HG03378 (cell line): ENCODE measurements at regions not wholly inside any gene's neighbourhood (a gene's known extent, or its start where the extent isn't known, plus 50 kb on each side); places are given as distances from the start of the nearest gene placed in this dataset.
"Not testable (repeated sequence)": the region's sequence is repeated elsewhere in the genome, so short reads cannot be mapped to it uniquely, and the experiment has no call there.

Experiments used
- ATAC-seq: cut with Tn5 transposase; IDR thresholded peaks from one replicate; pipeline ENCODE4 v1.9.1; 2021; ENCODE audit warnings: mild to moderate bottlenecking, moderate library complexity; ENCODE audit not compliant: unreplicated experiment

DNA sequence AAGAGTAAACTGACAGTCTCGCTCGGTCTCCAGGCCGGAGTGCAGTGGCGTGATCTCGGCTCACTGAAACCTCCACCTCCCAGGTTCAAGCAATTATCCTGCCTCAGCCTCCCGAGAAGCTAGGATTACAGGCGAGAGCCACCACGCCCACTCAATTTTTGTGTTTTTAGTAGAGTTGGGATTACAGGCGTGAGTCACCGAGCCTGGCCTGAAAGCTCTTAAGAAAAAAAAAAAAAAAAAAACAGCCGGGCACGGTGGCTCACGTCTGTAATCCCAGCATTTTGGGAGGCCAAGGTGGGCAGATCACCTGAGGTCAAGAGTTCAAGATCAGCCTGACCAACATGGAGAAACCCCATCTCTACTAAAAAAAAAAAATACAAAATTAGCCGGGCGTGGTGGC, 55.3 kb upstream of the THOC2 start:
- not testable (repeated sequence) for ATAC-seq

DNA sequence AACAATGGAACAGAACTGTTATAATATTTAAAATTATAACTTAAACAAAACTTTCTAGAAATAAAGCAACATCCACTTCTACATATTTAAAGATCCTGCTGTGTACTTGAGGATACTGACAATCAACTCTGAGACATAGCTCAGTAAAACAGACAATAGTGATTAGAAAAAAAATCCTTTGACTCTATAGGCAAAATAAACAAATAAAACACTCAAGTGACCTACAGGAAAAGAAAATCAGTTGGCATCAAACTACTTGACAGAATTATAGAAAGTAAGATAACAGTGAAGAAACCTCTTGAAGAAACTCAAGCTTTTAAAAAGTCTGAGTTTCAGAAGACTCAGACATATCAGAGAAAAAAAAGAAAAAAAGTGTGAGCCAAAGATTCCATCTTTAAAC, 55.9 kb upstream of the THOC2 start:
- ATAC-seq = no peak

DNA sequence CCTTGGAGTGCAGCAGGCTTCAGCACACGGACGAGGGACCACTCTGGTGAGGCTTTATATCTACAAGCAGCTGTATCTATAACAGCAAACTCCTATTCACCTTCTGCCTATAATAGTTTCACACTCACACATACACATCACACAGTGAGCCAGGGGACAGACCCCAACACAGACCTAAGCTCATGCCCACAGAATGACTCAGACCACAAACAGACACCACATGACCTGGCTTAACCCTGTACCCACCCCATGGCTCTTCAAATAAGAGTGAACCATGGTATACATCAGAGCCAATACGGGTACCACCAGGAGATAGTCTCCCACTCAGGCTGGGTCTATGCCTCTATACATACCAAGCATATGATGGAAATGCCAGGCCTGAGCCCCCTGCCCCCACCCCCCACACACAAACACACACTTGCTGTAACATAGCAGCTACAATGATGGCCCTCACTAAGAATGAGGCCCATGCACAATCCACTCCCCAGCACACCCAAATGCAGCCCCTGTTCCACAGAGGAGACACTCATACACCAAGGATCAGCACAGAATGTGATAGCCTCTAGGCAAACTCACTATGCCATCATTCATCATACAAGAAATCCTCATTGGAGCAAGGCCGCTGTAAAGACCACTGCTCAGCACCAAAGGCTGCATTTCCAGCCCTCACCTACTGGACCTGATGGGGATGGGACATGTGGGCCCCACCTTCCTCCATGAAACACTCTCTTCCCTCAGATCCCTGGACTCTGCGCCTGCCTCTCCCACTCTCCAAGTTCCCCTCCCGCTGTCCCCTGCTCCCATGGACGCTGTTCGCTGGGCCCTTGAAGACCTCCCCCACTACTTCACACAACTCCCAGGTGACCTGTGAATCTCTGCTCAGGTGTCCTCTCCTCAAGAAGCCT, 62.1 kb upstream of the XIAP start:
- no peak for ATAC-seq

DNA sequence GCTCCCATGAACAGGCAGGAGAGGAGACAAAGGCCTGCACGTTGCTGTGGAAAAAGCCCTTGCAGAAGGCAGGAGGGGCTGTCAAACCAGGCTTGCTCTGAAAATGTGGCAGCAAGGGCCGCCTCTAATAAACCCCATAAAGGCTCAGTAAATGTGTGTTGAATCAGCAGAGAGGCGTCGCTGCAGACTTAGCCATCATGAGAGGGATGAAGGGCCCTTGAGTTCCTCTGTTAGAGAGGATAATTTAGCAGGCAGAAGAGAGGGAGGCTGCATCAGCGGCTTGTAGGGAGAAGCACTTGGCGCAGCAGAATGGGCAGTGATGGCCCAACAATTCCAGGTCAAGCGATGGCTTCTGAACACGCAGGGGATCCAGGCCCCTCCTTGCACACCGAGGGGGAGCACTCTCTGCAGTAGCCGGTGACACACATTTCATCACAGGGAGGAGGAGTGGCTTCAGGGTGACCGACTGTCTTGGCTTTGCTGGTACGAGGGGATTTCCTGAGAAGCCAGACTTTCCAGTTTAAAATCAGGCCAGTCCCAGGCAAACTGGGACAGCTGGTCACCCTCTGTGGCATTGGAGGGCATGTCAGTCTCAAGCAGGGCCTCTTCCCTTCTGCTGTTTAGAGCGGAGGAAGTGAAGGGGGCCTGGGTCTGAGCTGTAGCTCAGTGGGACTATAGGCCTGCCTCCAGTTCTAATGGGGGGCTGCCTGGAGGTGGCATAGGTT, 61.0 kb upstream of the XIAP start:
- not testable (repeated sequence) for ATAC-seq

DNA sequence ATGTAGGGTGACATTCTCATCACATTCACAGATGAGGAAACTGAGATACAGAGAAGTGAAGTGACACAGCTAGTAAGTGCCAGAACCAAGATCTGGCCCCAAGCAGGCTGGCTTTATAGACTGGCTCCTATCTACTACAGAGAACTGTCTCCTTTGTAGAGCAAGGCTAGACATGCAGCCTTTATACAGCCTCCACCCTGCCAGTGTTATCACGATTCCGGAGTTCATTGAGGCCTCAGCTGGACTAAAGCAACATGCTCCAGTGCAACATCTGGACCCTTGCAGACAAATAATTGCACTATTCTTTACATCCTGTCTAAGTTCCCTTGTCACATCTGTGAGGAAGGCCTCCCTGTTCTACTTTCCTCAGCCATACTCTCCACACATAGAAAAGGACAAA, 58.0 kb upstream of the XIAP start:
- ATAC-seq = no peak

DNA sequence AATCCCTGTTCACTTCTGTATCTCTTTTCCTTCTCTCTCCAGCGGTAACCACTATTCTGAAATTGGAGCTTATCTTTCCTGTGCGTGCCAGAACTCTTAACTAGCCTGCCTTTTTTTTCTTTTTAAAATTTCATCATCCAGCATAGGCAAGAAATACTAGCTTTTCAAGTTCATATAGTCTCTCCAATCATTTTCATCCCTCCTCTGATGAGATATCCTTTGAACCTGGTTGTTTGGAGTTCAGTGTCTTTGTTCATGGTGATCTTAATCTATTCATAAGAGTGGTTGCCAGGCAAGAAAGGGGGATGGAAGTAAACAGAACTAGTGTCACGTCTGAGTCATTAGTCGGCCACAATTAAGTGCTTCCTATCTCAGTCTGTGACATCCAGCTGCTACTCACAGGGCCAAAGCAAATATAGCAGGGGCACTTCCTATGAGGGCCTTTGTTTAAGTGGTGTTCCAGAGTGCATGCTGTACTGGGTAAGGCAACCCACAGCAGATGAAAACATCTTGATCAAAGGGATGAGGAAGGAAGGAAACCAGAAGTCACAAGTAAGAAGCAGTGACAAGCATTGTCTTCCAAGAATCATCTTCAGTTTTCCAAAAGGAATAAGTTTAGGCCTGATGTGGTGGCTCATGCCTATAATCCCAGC, 56.4 kb upstream of the XIAP start:
- ATAC-seq = peak; percentile 72

DNA sequence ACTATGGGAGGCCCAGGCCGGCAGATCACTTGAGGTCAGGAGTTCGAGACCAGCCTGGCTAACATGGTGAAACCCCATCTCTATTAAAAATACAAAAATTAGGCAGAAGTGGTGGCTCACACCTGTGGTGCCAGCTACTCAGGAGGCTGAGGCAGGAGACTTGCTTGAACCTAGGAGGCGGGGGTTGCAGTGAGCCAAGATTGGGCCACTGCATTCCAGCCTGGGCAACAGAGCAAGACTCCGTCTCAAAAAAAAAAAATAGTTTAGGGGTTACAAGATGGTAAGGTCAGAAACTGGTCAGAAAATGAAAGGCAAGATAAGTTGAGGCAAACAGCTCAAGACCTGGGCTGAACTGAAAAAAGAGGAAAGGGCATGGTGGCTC, 55.9 kb upstream of the XIAP start:
- ATAC-seq = not testable (repeated sequence)

DNA sequence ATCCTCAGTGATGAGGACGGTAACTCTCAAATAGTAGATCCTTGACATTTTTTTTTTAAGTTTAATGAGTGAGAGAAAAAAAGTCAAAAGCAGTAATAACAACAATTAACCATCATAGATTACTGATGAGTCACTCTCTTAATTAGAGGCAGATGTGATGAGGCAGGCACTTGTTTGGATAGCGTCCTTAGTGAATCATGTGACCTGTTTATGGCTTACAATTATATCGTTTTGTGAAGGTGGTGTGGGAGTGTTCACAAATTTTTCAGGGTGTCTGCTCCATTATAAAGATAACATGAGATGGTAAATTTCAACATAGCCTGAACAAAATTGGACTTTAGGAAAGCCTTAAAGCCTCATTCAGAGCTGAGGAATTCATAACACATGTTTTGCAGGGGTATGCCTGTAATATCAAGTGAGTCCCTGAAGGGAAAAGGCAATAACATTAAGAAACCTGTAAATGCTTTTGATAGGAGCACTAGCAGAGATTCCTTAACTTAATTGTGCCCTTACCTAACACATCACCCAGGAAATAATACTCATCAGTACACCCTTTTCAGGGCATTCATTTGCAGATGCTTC, 51.9 kb upstream of the XIAP start:
- no peak for ATAC-seq

DNA sequence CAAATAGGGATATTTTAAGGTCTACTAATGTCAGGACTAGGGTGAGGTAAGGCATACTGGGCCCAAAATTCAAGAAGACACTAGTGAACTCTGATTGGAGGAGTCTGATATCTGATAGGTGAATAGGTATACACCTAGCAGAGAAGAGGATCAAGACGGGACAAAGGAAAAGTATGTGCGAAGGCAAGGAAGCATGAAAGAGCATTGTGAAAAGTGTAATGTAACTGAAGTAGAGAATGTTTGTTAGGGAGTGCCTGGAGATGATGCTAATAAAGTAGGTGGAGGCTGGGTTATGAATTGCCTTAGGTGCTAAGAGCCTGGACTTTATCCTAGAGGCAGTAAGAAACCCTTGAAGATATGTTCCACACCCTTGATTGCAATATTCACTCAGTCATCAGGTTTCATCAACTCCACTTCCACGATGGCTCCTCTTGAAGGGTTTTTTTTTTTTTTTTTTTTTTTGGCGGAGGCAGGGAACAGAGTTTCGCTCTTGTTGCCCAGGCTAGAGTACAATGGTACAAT, 49.9 kb upstream of the XIAP start:
- no peak for ATAC-seq
